Kidney epithelial cell (primary cell): ENCODE measurements at regions not wholly inside any gene's neighbourhood (a gene's known extent, or its start where the extent isn't known, plus 50 kb on each side); places are given as distances from the start of the nearest gene placed in this dataset.

ENCODE experiments used
- DNase-seq: peaks from one replicate; pipeline ENCODE4 v3.0.0-alpha.2; 2010; ENCODE audit warnings: low read depth
- H3K27me3 ChIP-seq: 2 replicates; pipeline ENCODE4 v1.6.0; 2011; ENCODE audit warnings: low read length; ENCODE audit not compliant: control insufficient read depth, insufficient read depth
- H3K36me3 ChIP-seq: 2 replicates; pipeline ENCODE4 v1.5.1; 2011; ENCODE audit warnings: low read length; ENCODE audit not compliant: control insufficient read depth, insufficient read depth
- H3K4me3 ChIP-seq: 2 replicates; pipeline ENCODE4 v1.5.1; 2011; ENCODE audit warnings: low read depth, mild to moderate bottlenecking, control low read depth, low read length
- TF ChIP-seq, protein P1 (sequence below): IDR thresholded peaks from 2 replicates; pipeline ENCODE4 v1.5.1; 2011; ENCODE audit warnings: mild to moderate bottlenecking, moderate library complexity, low read length, control low read depth, inconsistent platforms; ENCODE audit not compliant: insufficient read depth, poor library complexity, severe bottlenecking

DNA sequence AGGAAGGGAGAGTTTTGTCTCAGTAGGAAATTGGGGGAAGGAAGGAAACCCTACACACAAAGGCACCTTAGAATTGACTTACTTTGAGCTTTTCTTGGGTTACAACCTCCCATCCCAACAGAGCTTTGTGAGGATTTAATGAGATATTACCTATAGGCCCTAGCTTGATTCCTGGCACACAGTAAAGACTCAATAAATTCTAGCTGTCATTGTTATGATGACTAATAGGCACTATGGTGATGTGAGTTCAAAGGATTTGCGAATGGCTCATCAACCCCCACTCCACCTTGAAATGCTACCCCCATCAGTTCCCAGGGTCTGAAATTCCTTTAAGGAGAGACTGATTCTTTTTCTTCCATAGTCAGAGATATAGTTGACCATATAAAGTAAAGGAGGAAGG lies 67.9 kb upstream of the SMNDC1 start:
- Histone ChIP-seq H3K27me3 (no peaks in the 10 kb centered on the region), H3K36me3 (no peaks in the 10 kb centered on the region), H3K4me3 (no peak overlapping the region)
- DNase-seq, result no peak
- TF ChIP-seq, protein P1, sequence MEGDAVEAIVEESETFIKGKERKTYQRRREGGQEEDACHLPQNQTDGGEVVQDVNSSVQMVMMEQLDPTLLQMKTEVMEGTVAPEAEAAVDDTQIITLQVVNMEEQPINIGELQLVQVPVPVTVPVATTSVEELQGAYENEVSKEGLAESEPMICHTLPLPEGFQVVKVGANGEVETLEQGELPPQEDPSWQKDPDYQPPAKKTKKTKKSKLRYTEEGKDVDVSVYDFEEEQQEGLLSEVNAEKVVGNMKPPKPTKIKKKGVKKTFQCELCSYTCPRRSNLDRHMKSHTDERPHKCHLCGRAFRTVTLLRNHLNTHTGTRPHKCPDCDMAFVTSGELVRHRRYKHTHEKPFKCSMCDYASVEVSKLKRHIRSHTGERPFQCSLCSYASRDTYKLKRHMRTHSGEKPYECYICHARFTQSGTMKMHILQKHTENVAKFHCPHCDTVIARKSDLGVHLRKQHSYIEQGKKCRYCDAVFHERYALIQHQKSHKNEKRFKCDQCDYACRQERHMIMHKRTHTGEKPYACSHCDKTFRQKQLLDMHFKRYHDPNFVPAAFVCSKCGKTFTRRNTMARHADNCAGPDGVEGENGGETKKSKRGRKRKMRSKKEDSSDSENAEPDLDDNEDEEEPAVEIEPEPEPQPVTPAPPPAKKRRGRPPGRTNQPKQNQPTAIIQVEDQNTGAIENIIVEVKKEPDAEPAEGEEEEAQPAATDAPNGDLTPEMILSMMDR, result no peak

DNA sequence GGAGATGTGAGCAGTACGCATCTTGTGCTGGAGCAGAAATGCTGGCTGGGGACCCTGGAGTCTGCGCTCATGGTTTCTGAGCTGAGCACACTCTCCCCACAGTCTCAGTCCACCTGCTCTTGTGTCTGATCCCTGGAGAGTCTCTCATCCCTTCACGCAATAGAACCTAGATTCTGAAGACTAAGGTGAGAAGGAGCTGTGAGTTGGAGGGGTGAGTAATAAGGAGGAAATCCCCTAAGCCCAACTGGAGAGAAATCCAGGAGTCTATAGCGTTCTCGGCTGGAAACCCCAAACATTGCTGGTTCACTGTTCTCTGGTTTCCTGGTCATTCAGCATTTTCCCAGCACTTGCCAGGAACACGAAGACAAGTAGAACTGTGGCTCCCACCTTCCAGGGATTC lies 68.3 kb upstream of the SMNDC1 start:
- TF ChIP-seq, protein P1, result no peak
- DNase-seq, result no peak
- Histone ChIP-seq H3K27me3 (no peaks in the 10 kb centered on the region), H3K4me3 (no peak overlapping the region), H3K36me3 (no peaks in the 10 kb centered on the region)

DNA sequence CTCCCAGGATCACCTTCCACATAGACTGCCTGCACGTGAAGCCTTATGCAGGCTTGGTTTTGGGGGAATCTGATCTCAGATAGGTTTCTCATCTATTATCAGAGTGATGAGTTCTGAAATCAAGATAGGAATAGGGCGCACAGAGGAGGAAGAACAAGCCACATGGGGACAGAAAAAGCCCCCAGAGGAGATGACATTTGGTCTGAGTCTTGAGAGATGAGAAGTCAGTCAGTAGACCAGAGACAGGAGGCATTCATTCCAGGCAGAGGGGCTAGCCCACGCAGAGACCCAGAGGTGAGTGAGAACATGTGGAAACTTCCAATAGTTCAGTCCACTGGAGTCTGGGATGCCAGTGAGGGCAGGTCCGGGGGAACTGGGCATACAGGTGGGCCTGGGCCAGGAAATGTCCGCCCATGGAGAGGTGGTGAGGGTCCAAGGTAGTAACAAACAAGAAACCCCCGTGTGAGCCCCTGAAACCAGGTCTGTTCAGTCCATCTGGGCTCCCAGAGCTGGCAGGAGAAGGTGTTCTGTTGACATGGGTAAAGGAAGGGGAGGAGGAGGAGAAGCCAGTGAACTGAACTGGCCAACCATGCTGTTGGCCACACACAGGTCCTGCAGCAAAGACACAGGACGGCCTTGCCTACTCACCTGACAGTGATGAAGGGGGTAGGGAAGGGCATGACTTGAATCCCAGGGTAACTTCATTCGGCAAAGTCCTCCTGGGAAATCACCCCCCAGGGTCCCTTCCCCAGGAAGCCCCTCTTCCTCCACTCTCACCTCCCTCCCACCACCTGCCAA lies 69.3 kb upstream of the SMNDC1 start:
- no peak overlapping the region for H3K4me3 ChIP-seq
- no peak for DNase-seq
- no peaks in the 10 kb centered on the region for H3K27me3 ChIP-seq
- no peaks in the 10 kb centered on the region for H3K36me3 ChIP-seq
- TF ChIP-seq, protein P1, result no peak

DNA sequence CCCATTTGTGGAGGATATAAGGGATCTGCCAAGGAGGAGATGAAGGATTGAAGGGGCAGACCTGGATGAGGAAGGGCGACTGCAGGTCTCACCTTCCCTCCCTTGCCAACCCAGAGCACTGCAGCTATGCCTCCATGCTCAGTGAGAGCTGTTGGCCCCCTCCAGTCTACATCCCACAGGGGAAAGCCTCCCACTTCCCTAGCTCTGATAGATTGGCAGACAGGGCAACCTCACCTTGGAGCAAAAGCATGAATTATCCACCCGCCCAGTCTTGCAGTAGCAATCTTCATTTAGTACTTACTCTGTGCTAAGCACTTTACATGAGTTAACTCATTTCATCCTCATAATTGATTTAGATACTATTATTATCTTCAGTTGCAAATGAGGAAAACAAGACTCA lies 70.4 kb upstream of the SMNDC1 start:
- TF ChIP-seq, protein P1, result no peak
- no peak overlapping the region for H3K4me3 ChIP-seq
- H3K36me3 ChIP-seq, result no peaks in the 10 kb centered on the region
- no peaks in the 10 kb centered on the region for H3K27me3 ChIP-seq
- DNase-seq, result no peak

DNA sequence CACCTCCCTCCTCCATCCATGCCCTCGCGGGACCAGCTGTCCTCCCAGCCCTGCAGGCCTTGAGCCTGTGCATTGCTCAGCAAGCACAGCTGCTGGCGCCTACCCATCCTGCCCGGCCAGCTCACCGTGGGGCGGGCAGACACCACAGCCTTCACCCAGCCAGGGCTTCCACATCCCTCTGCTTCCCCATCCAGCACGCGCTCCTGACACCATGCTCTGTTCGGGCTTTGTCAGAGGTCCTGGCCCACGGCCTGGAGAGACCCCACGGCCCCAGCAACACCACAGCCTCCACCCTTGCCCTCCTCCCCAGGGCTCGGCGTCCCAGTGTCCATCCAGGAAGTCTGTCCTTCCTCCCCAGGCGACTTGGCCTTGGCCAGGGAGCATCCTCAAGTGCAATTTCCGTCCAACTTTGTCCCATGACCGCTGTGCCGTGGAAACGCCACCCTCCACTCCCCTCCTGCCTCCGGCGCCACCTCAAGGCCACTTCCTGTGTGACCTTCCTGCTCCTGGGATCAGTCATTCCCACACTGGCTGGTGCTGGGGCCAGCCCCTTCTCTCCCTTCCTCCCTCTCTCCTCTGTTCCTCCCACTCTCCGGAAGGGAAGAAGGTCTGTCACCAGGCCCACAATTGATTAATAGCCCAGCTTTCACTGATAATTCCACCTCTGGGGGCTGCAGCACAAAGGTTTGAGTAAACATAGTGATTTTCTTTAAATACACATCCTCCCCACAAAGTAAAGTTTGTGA lies 71.5 kb upstream of the SMNDC1 start:
- TF ChIP-seq, protein P1, result no peak
- Histone ChIP-seq H3K27me3 (no peaks in the 10 kb centered on the region), H3K36me3 (no peaks in the 10 kb centered on the region), H3K4me3 (no peak overlapping the region)
- no peak for DNase-seq
